Calu3 (cell line): ENCODE measurements at regions not wholly inside any gene's neighbourhood (a gene's known extent, or its start where the extent isn't known, plus 50 kb on each side); places are given as distances from the start of the nearest gene placed in this dataset.

ENCODE experiments used
- BruUV-seq: library from RNA; stranded (reverse); fragments of 400-500 nt; replicated peaks from 2 replicates; lab custom pipeline; 2021; lab: Mats Ljungman, UMichigan
- CTCF ChIA-PET: fragments of 300-600 bp; sonication (Branson Sonifier 250); formaldehyde crosslinking; loops from one replicate; lab custom pipeline; 2022; ENCODE audit warnings: antibody characterized with exemption; lab: Charles Lee
- DNase-seq: peaks from one replicate; pipeline ENCODE4 v3.0.0; 2022
- H3K27ac Mint-ChIP-seq: one replicate; pipeline ENCODE4 v1.8.0; 2022; ENCODE audit warnings: mixed read lengths; ENCODE audit not compliant: unreplicated experiment
- H3K27me3 Mint-ChIP-seq: one replicate; pipeline ENCODE4 v1.8.0; 2022; ENCODE audit warnings: mixed read lengths; ENCODE audit not compliant: unreplicated experiment
- H3K36me3 Mint-ChIP-seq: one replicate; pipeline ENCODE4 v1.8.0; 2022; ENCODE audit warnings: mild to moderate bottlenecking, moderate library complexity, mixed read lengths; ENCODE audit not compliant: insufficient read depth, unreplicated experiment
- H3K4me1 Mint-ChIP-seq: one replicate; pipeline ENCODE4 v1.8.0; 2022; ENCODE audit warnings: mild to moderate bottlenecking, low read depth, mixed read lengths; ENCODE audit not compliant: unreplicated experiment
- H3K4me3 Mint-ChIP-seq: one replicate; pipeline ENCODE4 v1.8.0; 2022; ENCODE audit warnings: mild to moderate bottlenecking, low read depth, moderate library complexity, mixed read lengths; ENCODE audit not compliant: unreplicated experiment
- H3K9me3 Mint-ChIP-seq: one replicate; pipeline ENCODE4 v1.8.0; 2022; ENCODE audit warnings: low read depth, mixed read lengths; ENCODE audit not compliant: unreplicated experiment
- CTCF ChIP-seq: fragments of 200-600 bp; IDR thresholded peaks from one replicate; pipeline ENCODE4 v1.8.0; 2022; ENCODE audit warnings: antibody characterized with exemption; ENCODE audit not compliant: unreplicated experiment
- intact Hi-C: fragments of 100-400 bp; cut with micrococcal nuclease; formaldehyde crosslinking; loops from one replicate; pipeline ENCODE4 v1.10.0; 2022; ENCODE audit not compliant: unreplicated experiment

GRCh38 chr1:193552274-193552673 is 365.9 kb upstream of the B3GALT2 start:
- no TSS peak for BruUV-seq
- TF ChIP-seq CTCF, result no peak
- no peaks in the 10 kb centered on the region for H3K36me3 Mint-ChIP-seq
- no peak for DNase-seq
- H3K27ac Mint-ChIP-seq, result no peak overlapping the region
- no peaks in the 10 kb centered on the region for H3K27me3 Mint-ChIP-seq
- peaks cover 18% of the 10 kb centered on the region for H3K4me1 Mint-ChIP-seq
- no peak overlapping the region for H3K4me3 Mint-ChIP-seq
- H3K9me3 Mint-ChIP-seq, result peaks cover 3% of the 10 kb centered on the region
- intact Hi-C loops, result loop anchor here (10.0 kb wide), 2 partner anchors 87 to 367 kb away; partner anchors contain the start of gene B3GALT2
- CTCF ChIA-PET, result no interaction called here

GRCh38 chr1:193549081-193549480 is 362.7 kb upstream of the B3GALT2 start:
- intact Hi-C loops, result no loop called here
- CTCF ChIA-PET, result no interaction called here
- Mint-ChIP-seq H3K27me3 (no peaks in the 10 kb centered on the region), H3K4me1 (peaks cover 18% of the 10 kb centered on the region), H3K9me3 (no peaks in the 10 kb centered on the region), H3K4me3 (no peak overlapping the region), H3K36me3 (no peaks in the 10 kb centered on the region), H3K27ac (no peak overlapping the region)
- BruUV-seq, result no TSS peak
- DNase-seq, result no peak
- no peak for TF ChIP-seq CTCF

- Mint-ChIP-seq H3K4me1 (peaks cover 14% of the 10 kb centered on the region), H3K27ac (no peak overlapping the region), H3K27me3 (no peaks in the 10 kb centered on the region), H3K9me3 (no peaks in the 10 kb centered on the region), H3K4me3 (no peak overlapping the region), H3K36me3 (no peaks in the 10 kb centered on the region)
- no peak for TF ChIP-seq CTCF
- CTCF ChIA-PET, result no interaction called here
- BruUV-seq, result no TSS peak
- no peak for DNase-seq
- intact Hi-C loops, result no loop called here
Observed at GRCh38 chr1:193545171-193545570, 358.8 kb upstream of the B3GALT2 start.

- no TSS peak for BruUV-seq
- Mint-ChIP-seq H3K36me3 (no peaks in the 10 kb centered on the region), H3K27me3 (no peaks in the 10 kb centered on the region), H3K4me1 (peaks cover 16% of the 10 kb centered on the region), H3K4me3 (no peak overlapping the region), H3K9me3 (no peaks in the 10 kb centered on the region), H3K27ac (no peak overlapping the region)
- CTCF ChIA-PET, result interaction anchor here (0.6 kb wide), 1 partner anchor 13 kb away, joined by 3 read pairs; no protein-coding TSS in a partner anchor
- no peak for TF ChIP-seq CTCF
- DNase-seq, result no peak
- intact Hi-C loops, result no loop called here
Observed at GRCh38 chr1:193543259-193543658, 356.8 kb upstream of the B3GALT2 start.
